Keratinocyte (primary cell): ENCODE measurements at regions not wholly inside any gene's neighbourhood (a gene's known extent, or its start where the extent isn't known, plus 50 kb on each side); places are given as distances from the start of the nearest gene placed in this dataset.

ENCODE experiments used
- DNase-seq: peaks from one replicate; pipeline ENCODE4 v3.0.0-alpha.2; 2011; ENCODE audit warnings: low read depth, missing footprints, low spot score
- FAIRE-seq: peaks from 2 replicates; lab custom pipeline; 2011; peaks lifted over from hg19 to GRCh38; lab: Jason Lieb, UNC
- H2AFZ ChIP-seq: 2 replicates; pipeline ENCODE4 v1.6.0; 2012; ENCODE audit warnings: low read length, control low read depth, inconsistent platforms; ENCODE audit not compliant: control insufficient read depth
- H3K27ac ChIP-seq: 2 replicates; pipeline ENCODE4 v1.5.1; 2011; ENCODE audit warnings: low read length; ENCODE audit not compliant: control insufficient read depth, insufficient read depth
- H3K27me3 ChIP-seq: 3 replicates; pipeline ENCODE4 v1.6.0; 2011; ENCODE audit warnings: low read length; ENCODE audit not compliant: control insufficient read depth, insufficient read depth; ENCODE audit errors: extremely low read depth
- H3K36me3 ChIP-seq, 2 experiments: 2 replicates in 1 of 2; 3 replicates in 1 of 2; pipeline ENCODE4 v1.5.1; 2011; ENCODE audit warnings: low read length in 2 of 2, mild to moderate bottlenecking in 1 of 2; ENCODE audit not compliant: control insufficient read depth in 2 of 2, insufficient read depth in 2 of 2; ENCODE audit errors: extremely low read depth in 1 of 2
- H3K4me1 ChIP-seq: 3 replicates; pipeline ENCODE4 v1.5.1; 2011; ENCODE audit warnings: low read length; ENCODE audit not compliant: control insufficient read depth, insufficient read depth; ENCODE audit errors: extremely low read depth
- H3K4me2 ChIP-seq: 3 replicates; pipeline ENCODE4 v1.6.0; 2011; ENCODE audit warnings: low read depth, low read length; ENCODE audit not compliant: control insufficient read depth, insufficient read depth; ENCODE audit errors: extremely low read depth
- H3K4me3 ChIP-seq, 3 experiments: fragments of 200-600 bp in 1 of 3; sonication (generic) in 1 of 3; 2 replicates in 2 of 3; 3 replicates in 1 of 3; pipeline ENCODE4 v1.5.1; 2011 to 2016; ENCODE audit warnings: low read length in 3 of 3, mild to moderate bottlenecking in 3 of 3, control low read depth in 2 of 3, inconsistent platforms in 1 of 3, low read depth in 1 of 3, mixed read lengths in 1 of 3, mixed run types in 1 of 3, moderate library complexity in 1 of 3; ENCODE audit not compliant: control insufficient read depth in 2 of 3, insufficient read depth in 2 of 3; ENCODE audit errors: extremely low read depth in 1 of 3
- H3K79me2 ChIP-seq: 2 replicates; pipeline ENCODE4 v1.6.0; 2012; ENCODE audit warnings: low read length; ENCODE audit not compliant: control insufficient read depth, insufficient read depth
- H3K9ac ChIP-seq: 3 replicates; pipeline ENCODE4 v1.6.0; 2011; ENCODE audit warnings: low read length; ENCODE audit not compliant: control insufficient read depth, insufficient read depth; ENCODE audit errors: extremely low read depth
- H3K9me1 ChIP-seq: 3 replicates; pipeline ENCODE4 v1.6.0; 2011; ENCODE audit warnings: low read length; ENCODE audit not compliant: control insufficient read depth, insufficient read depth; ENCODE audit errors: extremely low read depth
- H3K9me3 ChIP-seq: 2 replicates; pipeline ENCODE4 v1.5.1; 2012; ENCODE audit warnings: low read depth, low read length; ENCODE audit not compliant: control insufficient read depth
- H4K20me1 ChIP-seq: 3 replicates; pipeline ENCODE4 v1.6.0; 2011; ENCODE audit warnings: low read length; ENCODE audit not compliant: control insufficient read depth, insufficient read depth; ENCODE audit errors: extremely low read depth
- CTCF ChIP-seq, 3 experiments: IDR thresholded peaks in 1 of 3; conservative IDR thresholded peaks in 1 of 3; optimal IDR thresholded peaks in 1 of 3; 2 replicates in 2 of 3; 3 replicates in 1 of 3; pipeline versions ENCODE3 to v1.5.1; 2011; ENCODE audit warnings: low read length in 3 of 3, mild to moderate bottlenecking in 3 of 3, moderate library complexity in 2 of 3, control low read depth in 1 of 3, inconsistent platforms in 1 of 3; ENCODE audit not compliant: insufficient read depth in 2 of 3; ENCODE audit errors: extremely low read depth in 1 of 3
- EZH2 ChIP-seq: IDR thresholded peaks from one replicate; pipeline ENCODE4 v1.6.1; 2012; ENCODE audit warnings: inconsistent platforms, mild to moderate bottlenecking, low read length, moderate library complexity
- dilution Hi-C: fragments of 300-500 bp; cut with MboI; formaldehyde crosslinking; loops from one replicate; pipeline ENCODE4 v1.7.0; 2020; ENCODE audit warnings: low sequenced_read_pairs; ENCODE audit not compliant: extremely low pct_ligation_motif_present

- Histone ChIP-seq H3K4me1 (no peaks in the 10 kb centered on the region), H3K4me3 (no peak overlapping the region), H3K36me3 (no peaks in the 10 kb centered on the region), H3K4me2 (no peak overlapping the region), H3K27me3 (no peaks in the 10 kb centered on the region), H3K9me3 (no peaks in the 10 kb centered on the region), H2AFZ (no peak overlapping the region), H3K79me2 (no peaks in the 10 kb centered on the region), H3K27ac (no peak overlapping the region), H3K9me1 (no peaks in the 10 kb centered on the region), H3K9ac (no peak overlapping the region), H4K20me1 (no peaks in the 10 kb centered on the region)
- TF ChIP-seq CTCF (optimal IDR thresholded peaks at IDR 0.05 in 1 of 3, IDR thresholded peaks at IDR 0.05 in 1 of 3, conservative IDR thresholded peaks at IDR 0.05 in 1 of 3; ENCODE audit: extremely low read depth in 1 of 3, insufficient read depth in 2 of 3, low read length in 3 of 3) (no peak), EZH2 (no peak)
- DNase-seq (no peak), FAIRE-seq (no peak)
- dilution Hi-C loops = no loop called here
Measured at GRCh38 chr5:88524941-88525340, 256.3 kb upstream of the TMEM161B start.

GRCh38 chr5:88519066-88519465 lies 250.4 kb upstream of the TMEM161B start:
- no peaks in the 10 kb centered on the region for H3K79me2 ChIP-seq
- no peaks in the 10 kb centered on the region for H3K9me3 ChIP-seq
- H3K4me1 ChIP-seq = no peaks in the 10 kb centered on the region
- dilution Hi-C loops = no loop called here
- TF ChIP-seq EZH2 (no peak), CTCF (optimal IDR thresholded peaks at IDR 0.05 in 1 of 3, IDR thresholded peaks at IDR 0.05 in 1 of 3, conservative IDR thresholded peaks at IDR 0.05 in 1 of 3; ENCODE audit: extremely low read depth in 1 of 3, insufficient read depth in 2 of 3, low read length in 3 of 3) (no peak)
- H3K9me1 ChIP-seq = no peaks in the 10 kb centered on the region
- no peak overlapping the region for H2AFZ ChIP-seq
- FAIRE-seq = no peak
- H3K36me3 ChIP-seq = no peaks in the 10 kb centered on the region
- H3K27ac ChIP-seq = no peak overlapping the region
- H3K27me3 ChIP-seq = no peaks in the 10 kb centered on the region
- no peaks in the 10 kb centered on the region for H4K20me1 ChIP-seq
- no peak overlapping the region for H3K4me2 ChIP-seq
- no peak overlapping the region for H3K4me3 ChIP-seq
- DNase-seq = no peak
- H3K9ac ChIP-seq = no peak overlapping the region
